Stimulated activated CD8-positive, alpha-beta memory T cell treated with anti-CD3 and anti-CD28 coated beads, Interleukin-2, amount 100 ng/mL, for 48 hours (primary cell): ENCODE measurements at regions not wholly inside any gene's neighbourhood (a gene's known extent, or its start where the extent isn't known, plus 50 kb on each side); places are given as distances from the start of the nearest gene placed in this dataset.
"Not testable (repeated sequence)": the region's sequence is repeated elsewhere in the genome, so short reads cannot be mapped to it uniquely, and the experiment has no call there.

Experiments
- DNase-seq, 2 donors: peaks; one replicate each; pipeline ENCODE4 v3.0.0-alpha.2; 2020; ENCODE audit warnings: low read depth in 2 of 2

- DNase-seq = no peak
These were observed 161.5 kb upstream of the WDR1 start for GRCh38 chr4:10278071-10278470.

GRCh38 chr4:10276152-10276551 is 159.6 kb upstream of the WDR1 start:
- DNase-seq = no peak

GRCh38 chr4:10275696-10276095 is 159.1 kb upstream of the WDR1 start:
- no peak for DNase-seq

GRCh38 chr4:10273030-10273429 is 156.4 kb upstream of the WDR1 start:
- no peak for DNase-seq

GRCh38 chr4:10272511-10272910 is 155.9 kb upstream of the WDR1 start:
- DNase-seq = no peak

- DNase-seq = no peak
These were observed 150.5 kb upstream of the WDR1 start for GRCh38 chr4:10267066-10267465.

- DNase-seq = no peak
These were observed 144.2 kb upstream of the WDR1 start for GRCh38 chr4:10260777-10261176.

GRCh38 chr4:10259976-10260375 is 143.4 kb upstream of the WDR1 start:
- DNase-seq = no peak

GRCh38 chr4:10256203-10256602 is 139.6 kb upstream of the WDR1 start:
- no peak for DNase-seq

GRCh38 chr4:10253765-10254164 is 137.2 kb upstream of the WDR1 start:
- DNase-seq = no peak

- no peak for DNase-seq
These were observed 129.2 kb upstream of the WDR1 start for GRCh38 chr4:10245751-10246150.

GRCh38 chr4:10243856-10244255 is 127.3 kb upstream of the WDR1 start:
- no peak for DNase-seq

- DNase-seq = no peak
These were observed 124.1 kb upstream of the WDR1 start for GRCh38 chr4:10240691-10241090.

GRCh38 chr4:10239982-10240654 is 123.5 kb upstream of the WDR1 start:
- DNase-seq = no peak

- DNase-seq = no peak
These were observed 120.5 kb upstream of the WDR1 start for GRCh38 chr4:10237131-10237530.

GRCh38 chr4:10232114-10232513 is 115.5 kb upstream of the WDR1 start:
- DNase-seq = no peak

- no peak for DNase-seq
These were observed 110.2 kb upstream of the WDR1 start for GRCh38 chr4:10226756-10227155.

- DNase-seq = no peak
These were observed 108.5 kb upstream of the WDR1 start for GRCh38 chr4:10225096-10225495.

- DNase-seq = no peak
These were observed 107.2 kb upstream of the WDR1 start for GRCh38 chr4:10223782-10224181.

GRCh38 chr4:10213481-10213880 is 96.9 kb upstream of the WDR1 start:
- DNase-seq = not testable (repeated sequence)

GRCh38 chr4:10212901-10213300 is 96.3 kb upstream of the WDR1 start:
- DNase-seq = no peak

- DNase-seq = no peak
These were observed 95.8 kb upstream of the WDR1 start for GRCh38 chr4:10212400-10212799.

GRCh38 chr4:10207116-10207515 is 90.5 kb upstream of the WDR1 start:
- DNase-seq = no peak

- no peak for DNase-seq
These were observed 88.6 kb upstream of the WDR1 start for GRCh38 chr4:10205223-10205622.
